GM20431 (cell line): ENCODE measurements at regions not wholly inside any gene's neighbourhood (a gene's known extent, or its start where the extent isn't known, plus 50 kb on each side); places are given as distances from the start of the nearest gene placed in this dataset.
"Not testable (repeated sequence)": the region's sequence is repeated elsewhere in the genome, so short reads cannot be mapped to it uniquely, and the experiment has no call there.

Experiments
- in situ Hi-C: fragments of 300-500 bp; cut with MseI, MboI; formaldehyde crosslinking; loops from one replicate; pipeline ENCODE4 v1.15.0; 2020; ENCODE audit warnings: low sequenced_read_pairs; ENCODE audit not compliant: unreplicated experiment

DNA sequence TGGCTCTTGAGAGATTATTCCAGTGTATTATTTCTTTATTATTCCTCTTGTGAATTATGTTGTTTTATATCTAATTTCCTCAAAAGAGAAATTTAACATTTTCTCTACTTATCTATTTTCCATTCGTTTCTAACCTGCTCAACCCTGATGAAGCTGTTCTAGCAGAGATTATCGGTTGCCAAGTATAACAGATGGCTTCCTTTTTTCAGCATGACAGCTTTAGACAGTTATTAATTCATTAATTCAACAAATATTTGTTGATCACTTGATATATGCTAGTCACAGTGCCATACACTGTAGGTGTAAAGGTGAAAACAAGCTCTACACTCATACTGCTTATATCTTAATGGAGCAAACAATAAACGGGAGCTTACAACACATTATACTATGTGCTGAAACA, 137.9 kb upstream of the UBE2E3 start:
- in situ Hi-C loops: no loop called here

DNA sequence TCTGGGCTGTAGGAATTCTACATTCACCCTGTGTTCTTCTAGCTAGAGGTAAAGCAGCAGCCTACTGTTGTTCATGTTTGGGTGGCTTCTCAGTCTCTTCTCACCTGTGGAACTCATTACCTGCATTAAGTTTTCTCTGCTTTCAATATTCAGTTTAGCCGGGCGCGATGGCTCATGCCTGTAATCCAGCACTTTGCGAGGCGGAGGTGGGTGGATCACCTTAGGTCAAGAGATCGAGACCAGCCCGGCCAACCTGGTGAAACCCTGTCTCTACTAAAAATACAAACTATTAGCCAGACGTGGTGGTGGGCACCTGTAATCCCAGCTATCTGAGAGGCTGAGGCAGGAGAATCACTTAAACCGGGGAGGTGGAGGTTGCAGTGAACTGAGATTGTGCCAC, 139.8 kb upstream of the UBE2E3 start:
- in situ Hi-C loops: no loop called here

DNA sequence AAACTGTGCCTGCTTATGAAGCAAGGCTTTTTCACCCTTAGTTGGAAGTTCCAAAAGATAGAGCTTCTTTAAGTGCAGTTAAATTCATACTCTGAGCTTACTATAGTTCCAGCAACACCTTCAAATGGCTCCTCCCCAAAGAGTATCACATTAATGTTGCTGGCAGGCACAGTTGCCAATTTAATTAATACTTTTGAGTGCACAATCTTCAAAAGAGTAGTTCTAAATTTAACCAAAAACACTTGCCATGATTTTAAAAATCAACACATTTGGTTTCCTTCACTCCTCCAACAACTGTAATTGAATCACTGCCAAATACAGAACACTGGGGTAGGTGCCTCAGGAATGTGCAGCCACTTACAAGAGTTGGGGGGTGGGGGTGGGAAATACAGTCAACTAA, 150.6 kb upstream of the UBE2E3 start:
- in situ Hi-C loops: no loop called here

DNA sequence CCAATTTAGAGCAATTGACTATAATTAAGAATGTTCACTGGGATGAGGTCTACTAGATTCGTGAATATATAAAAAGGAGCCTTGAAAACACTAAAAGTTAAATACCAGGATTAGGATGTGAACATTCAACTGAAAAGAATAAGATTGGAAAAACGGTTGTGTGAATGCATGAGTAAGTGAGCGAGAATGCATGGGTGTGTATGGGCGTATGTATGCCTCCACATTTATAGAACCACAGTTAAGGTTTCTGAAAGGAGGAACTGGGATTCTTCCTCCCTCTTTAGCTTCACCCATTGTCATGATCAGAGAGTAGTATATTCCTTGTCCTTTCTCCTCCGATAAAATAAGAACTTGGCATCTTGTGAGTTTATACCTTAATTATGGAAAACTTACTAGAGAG, 151.1 kb upstream of the UBE2E3 start:
- in situ Hi-C loops: no loop called here

DNA sequence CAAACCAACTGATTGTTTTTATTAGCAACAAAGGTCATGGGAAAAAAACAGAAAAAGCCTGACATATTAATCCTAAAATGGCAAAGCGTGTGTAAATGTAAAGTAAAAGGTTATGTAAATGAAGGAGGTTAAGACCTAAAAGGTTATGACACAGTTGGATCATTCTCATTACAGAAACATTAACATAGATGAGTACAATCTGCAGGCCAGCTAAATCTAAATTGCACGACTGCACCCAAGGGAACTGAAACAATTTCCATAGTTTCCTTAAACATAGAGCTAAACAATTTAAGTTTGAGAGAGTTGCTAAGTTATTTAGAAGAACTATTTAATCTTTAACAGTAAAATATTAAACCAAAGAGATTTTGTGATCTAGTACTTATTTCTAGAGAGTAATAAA, 151.6 kb upstream of the UBE2E3 start:
- in situ Hi-C loops: no loop called here

DNA sequence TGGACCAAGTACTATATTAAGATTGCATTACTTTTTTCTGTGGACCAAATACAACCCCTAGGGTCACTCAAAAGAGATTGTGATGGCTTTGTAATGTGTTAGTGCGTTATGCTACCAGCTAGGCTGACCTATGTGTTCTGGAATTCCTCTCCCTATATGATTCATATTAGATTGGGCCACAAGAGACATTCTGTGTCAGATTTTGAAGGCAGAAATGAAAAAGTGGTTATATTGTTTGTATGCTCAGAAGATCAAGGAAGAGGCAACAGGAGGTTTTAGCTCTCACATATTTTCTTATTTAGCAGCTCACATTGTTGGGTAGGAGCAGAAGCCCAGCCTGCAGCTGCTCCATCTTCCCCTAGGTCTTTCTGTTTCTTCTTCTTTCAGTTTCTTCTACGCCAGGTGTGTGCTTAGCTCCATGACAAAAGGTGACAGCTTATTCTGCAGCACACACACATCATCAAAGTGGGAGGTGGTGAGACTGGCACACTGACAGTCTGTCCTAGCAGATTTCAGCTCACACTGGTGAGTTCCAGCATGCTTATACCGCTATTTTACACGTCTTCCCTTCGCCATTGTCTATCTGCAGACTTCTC, 156.8 kb upstream of the UBE2E3 start:
- in situ Hi-C loops: no loop called here

DNA sequence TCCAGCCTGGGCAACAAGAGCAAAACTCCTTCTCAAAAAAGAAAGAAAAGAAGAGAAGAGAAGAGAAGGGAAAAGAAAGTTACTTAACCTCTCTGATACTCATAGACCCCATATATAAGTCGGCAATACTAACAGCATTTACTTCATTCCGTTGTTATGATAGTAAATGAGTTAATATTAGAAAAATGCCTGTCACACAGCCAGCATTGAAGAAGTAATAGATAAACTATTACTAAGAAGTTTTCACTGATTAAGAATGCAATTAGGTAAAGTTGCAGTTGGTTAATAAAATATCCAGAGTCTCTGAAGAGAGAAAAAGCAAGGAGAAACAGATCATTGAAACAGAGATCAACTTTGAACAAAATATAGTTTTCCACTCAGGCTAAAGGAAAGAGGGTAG, 161.3 kb upstream of the UBE2E3 start:
- in situ Hi-C loops: no loop called here

DNA sequence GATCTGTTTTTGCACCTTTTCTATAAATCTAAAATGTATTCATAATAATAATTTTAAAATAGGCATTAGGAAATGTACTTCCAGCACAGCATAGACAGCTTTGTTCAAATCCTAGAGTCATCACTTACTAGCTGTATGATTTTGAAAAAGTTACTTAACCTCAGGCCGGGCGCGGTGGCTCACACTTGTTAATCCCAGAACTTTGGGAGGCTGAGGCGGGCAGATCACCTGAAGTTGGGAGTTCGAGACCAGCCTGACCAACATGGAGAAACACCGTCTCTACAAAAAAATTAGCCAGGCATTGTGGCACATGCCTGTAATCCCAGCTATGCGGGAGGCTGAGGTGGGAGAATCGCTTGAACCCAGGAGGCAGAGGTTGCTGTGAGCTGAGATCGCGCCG, 161.7 kb upstream of the UBE2E3 start:
- in situ Hi-C loops: not testable (repeated sequence)

DNA sequence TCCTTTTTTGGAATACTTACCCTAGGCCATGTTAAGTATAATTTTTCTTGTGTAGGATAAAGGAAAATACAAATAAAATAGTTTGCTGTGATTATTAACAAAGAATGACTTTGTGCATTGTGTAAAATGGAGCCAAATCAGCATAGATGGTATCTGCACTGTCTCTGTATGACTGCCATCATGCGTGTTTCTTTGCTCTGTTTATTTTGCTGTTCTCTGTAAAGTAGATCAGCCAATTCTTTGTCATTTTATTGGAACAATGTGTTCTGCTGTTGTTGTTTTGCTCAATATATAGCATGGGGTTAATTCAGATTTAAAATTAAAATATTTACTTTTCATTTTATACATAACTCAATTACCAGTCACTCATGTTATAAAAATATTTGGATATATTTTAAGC, 181.3 kb upstream of the UBE2E3 start:
- in situ Hi-C loops: no loop called here

DNA sequence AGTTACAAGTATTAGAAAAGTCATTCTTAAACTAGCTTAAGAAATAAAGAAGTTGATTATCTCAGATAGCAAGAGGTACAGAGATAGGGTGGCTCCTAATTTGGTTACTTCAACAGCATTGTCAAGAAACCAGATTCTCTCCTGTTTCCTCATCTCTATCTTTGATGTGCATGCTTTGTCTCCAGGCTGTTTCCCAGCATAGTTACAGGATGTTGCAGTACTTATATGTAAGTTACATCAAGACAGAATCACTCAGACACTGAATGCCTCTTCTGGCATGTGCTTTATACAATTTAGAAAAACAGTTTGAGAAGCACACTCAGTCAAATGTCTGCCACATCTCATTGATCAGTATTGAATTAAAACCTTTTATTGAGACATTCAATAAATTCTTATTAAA, 189.5 kb upstream of the UBE2E3 start:
- in situ Hi-C loops: no loop called here

DNA sequence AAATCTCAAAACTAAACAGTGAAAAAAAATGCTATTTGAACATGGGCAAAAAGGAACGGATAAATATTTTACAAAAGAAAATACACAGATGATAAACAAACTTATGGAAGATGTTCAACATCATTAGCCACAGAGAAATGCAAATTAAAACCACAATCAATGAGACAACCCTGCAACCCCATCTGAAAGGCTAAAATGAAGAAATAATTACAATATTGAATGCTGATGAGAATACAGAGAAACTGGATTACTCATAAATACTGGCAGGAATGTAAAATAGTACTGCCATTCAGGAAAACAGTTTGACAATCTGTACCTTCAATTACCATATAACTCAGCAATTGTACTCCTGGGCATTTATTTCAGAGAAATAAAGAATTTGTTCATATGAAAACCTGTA, 193.1 kb upstream of the UBE2E3 start:
- in situ Hi-C loops: no loop called here

DNA sequence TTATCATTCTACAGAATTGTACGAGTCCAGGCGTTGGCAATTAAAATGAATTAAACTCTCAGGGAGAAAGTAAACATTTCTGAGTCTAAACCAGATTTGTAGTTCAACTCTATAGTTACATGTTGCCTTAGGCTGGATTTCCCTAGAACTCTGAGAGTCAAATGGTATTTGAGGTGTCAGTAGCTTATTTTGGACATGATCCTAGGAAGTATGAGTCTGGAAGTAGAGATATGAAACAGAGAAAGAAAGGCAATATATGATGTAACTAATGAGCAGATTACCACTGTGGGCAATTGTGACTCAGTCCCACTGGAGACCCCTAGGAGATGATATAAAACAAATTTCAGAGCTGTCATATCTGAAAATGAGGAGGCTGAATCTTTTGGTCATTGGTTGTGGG, 199.1 kb upstream of the UBE2E3 start:
- in situ Hi-C loops: no loop called here

DNA sequence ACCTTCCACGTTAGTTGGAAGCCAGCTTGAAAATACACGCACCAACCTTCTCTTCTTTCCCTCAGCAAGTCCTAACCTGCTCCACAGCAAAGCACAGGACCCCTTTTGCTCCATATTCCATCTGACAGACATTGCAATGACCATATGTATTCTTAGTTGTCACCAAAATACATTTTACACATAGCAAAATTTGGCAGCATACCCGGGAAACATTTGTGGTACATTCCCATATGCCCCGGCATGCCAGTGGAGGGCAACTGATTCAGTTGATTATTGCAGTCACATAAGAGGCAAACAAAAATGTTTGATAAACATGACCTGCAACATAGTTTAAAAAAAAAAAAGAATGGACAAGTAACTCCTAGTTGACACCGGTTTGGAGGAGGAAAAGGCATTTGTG, 202.1 kb upstream of the UBE2E3 start:
- in situ Hi-C loops: no loop called here

DNA sequence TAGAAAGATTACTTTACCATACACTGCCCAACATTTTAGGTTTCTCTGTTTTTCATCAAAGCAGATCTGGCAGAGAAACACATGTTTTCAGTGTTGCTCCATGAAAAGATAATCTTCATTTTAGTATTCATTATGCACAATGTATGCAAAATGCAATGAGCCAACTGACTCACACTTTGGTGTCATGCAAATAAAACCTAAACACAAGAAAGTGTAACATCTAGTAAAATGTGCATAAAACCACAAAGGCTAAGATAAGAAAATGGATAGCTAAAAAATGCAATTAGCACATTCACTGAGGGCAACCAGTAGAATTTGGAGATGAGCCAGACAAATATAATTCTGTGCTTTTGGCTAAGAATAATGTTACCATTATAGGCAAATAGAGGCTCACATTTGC, 203.5 kb upstream of the UBE2E3 start:
- in situ Hi-C loops: no loop called here

DNA sequence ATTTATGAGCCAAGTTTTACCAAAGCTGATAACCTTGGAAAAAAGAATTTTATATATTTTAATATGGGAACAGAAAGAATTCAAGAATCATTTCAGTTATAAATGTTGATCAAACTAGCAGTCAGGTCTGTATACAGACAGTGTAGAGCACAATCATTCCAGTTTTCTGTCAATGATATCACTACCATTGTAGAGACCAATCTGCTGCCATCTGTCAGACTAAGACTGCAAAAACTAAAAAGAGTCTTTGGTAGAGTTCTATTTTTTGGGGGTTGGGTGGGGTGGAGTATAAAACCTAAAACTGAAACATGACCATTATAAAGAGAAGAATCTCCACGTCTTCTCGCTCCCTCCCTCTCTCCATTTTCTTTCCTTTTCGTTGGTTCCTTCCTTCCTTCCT, 204.7 kb upstream of the UBE2E3 start:
- in situ Hi-C loops: no loop called here

DNA sequence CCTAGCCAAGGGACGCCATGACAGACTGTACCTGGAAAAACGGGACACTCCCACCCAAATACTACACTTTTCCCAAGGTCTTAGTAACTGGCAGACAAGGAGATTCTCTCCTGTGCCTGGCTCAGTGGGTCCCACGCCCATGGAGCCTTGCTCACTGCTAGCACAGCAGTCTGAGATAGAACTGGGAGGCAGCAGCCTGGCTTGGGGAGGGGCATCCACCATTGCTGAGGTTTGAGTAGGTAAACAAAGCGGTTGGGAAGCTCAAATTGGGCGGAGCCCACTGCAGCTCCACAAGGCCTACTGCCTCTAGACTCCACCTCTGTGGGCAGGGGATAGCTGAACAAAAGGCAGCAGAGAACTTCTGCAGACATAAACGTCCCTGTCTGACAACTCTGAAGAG, 215.1 kb upstream of the UBE2E3 start:
- in situ Hi-C loops: not testable (repeated sequence)

DNA sequence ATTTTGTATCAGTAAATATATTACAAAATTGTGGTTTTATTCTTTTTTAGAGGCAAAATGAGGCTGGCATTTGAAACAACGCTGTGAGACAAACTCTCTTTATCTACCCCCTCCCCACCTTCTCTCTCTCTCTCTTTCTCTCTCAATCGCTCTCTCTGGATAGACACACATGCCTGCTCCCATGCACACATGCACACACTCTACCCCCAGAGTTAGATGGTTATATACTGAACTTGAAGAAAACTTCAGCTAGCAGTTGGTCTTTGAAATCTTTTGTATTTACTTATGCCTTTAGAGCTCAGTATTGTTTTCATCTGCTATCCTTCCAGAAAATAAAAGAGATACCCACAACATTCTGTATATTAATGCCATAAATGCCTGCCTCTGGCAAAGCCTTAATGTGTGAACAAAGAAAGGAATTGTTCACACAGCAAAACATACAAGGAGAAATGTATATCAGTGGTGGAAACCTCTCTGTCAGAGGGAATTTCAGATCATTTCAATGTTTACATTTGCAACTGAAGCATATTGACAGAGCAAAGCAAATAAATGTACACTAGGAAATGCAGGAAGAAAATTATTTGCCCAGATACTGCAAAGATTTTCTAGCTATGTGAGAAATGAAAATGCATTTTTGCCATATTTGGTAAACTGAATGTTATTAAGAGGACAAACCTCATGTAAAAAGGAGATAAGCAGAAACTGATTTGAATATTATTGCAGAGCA, 217.0 kb upstream of the UBE2E3 start:
- in situ Hi-C loops: no loop called here

DNA sequence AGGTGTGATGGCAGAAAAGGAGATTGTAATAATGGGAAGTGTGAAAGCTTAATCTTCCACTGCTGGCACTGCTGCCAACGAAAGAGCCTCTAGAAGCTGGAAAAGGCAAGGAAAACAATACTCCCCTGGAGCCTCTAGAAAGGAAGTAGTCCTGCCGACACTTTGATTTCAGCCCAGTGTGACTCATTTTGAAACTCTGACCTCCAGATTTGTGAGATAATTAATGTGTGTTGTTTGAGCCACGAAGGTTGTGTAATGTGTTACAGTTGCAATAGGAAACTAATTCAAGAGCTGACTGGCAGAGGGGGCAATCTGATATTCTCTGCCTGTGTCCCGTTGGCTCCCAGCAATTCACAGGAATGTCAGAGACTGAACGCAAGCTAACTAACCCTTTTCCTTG, 219.2 kb upstream of the UBE2E3 start:
- in situ Hi-C loops: no loop called here

DNA sequence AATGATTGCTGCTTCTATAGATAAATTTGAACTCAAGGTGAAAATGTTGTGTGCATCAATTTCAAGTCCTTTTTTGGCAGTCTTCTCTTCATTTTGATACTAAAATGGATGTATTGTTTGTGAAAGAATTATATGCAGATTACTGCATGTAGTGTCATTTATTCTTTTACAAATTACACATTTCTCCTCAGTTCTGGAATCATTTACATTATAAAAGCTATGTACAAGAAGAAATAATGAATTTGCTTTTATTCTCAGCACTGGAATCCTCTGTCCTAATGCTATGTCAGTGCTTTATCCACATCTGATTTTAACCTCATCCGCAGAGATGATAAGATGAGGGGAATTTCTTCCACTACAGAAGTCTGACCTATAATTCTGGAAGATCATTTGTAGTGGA, 220.8 kb upstream of the UBE2E3 start:
- in situ Hi-C loops: no loop called here

DNA sequence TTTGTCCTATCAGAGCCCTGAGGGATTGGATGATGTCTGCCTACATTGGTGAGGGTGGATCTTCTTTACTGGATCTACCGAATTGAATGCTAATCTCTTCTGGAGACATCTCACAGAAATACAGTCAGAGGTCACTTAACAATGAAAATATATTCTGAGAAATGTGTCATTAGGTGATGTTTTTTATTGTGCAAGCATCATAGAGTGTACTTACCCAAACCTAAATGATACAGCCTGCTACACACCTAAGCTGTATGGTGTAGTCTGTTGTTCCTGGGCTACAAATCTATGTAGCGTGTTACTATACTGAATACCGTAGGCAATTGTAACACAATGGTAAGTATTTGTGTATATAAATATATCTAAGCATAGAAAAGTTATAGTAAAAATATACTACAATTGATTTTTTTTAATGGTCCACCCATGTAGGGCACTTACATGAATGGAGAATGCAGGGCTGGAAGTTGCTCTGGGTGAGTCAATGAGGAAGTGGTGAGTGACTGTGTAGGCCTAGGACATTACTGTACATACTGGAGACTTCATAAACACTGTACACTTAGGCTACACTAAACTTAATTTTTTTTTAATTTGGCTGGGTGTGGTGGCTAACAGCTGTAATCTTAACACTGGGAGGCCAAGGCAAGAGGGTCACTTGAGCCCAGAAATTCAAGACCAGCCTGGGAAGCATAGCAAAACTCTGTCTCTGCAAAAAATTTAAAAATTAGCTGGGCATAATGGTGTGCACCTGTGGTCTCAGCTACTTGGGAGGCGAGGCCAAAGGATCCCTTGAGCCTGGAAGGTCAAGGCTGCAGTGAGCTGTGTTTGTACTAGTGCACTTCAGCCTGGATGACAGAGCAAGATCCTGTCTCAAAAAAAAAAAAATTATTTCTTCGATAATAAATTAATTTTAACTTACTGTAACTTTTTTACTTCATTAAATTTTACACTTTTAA, 226.3 kb upstream of the UBE2E3 start:
- in situ Hi-C loops: no loop called here

DNA sequence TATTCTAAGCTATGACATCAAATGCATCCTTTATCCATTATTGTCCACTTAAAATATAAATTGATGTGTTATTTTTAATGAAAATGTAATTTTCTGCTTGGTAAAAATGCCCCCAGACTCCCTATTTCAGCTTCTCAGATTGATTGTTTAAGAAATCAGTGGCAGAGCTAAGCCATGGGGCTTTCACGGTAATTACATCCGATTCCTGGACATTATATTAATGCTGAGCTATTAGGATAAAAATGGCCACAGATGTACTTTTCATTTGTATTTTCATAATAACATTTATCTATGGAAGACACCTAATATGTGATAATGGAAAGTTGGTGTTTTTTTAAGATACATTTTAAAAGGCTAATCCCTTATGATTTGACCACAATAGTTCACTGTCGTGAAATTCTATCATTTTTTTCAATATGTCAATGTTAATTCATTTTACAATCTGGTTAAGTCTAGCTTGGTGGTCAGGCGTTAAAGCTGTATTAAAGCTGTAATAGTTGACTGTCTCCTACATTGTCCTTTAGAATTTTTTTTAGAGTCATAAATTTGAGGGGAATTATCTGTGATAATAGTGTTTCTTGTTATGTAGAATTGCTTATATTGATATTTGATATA, 229.0 kb upstream of the UBE2E3 start:
- in situ Hi-C loops: no loop called here
